ENCODE measurements at regions not wholly inside any gene's neighbourhood (a gene's known extent, or its start where the extent isn't known, plus 50 kb on each side); places are given as distances from the start of the nearest gene placed in this dataset.
"Not testable (repeated sequence)": the region's sequence is repeated elsewhere in the genome, so short reads cannot be mapped to it uniquely, and the experiment has no call there.

DNA sequence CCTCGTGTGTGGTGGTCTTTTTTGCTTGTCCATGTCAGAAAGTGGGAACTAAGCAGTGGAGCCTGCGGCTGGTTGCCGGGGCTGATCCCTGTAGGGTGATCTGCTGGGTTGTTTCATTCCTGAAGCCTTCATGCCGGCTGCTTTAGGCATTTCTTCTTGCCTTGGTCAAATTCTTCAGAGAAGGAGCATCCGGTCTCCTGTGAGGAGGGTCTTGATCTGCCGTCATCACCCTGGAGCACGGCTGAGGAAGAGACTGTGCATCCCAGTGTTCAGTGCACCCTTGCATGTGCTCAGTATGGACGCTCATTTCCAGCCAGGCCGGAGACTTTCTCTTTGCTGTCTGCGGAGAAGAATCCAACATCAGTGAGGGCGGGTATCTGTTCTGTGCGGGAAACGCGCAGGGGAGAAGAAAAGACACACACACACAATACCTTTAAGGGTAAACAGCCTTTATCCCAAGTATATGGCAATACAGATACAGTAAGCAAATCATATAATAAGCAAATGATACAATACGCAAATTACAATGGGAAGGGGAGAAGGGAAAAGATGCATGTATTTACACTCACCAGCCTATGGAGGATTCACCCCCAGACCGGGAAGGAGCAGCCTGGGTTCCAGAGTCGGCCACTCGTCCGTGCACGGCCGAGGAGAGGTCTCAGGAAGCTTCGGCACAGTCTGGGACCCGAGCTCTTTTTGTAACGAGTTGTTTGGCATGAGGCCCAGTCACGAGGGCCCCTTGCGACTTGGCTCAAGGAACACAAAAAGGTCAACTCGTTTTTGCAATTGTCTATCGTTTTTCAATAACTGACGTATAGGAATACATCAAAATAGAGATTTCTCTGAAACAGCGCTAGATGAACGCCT, 1366.8 kb upstream of the TMEM132C start:
- no peak for DNase-seq

DNA sequence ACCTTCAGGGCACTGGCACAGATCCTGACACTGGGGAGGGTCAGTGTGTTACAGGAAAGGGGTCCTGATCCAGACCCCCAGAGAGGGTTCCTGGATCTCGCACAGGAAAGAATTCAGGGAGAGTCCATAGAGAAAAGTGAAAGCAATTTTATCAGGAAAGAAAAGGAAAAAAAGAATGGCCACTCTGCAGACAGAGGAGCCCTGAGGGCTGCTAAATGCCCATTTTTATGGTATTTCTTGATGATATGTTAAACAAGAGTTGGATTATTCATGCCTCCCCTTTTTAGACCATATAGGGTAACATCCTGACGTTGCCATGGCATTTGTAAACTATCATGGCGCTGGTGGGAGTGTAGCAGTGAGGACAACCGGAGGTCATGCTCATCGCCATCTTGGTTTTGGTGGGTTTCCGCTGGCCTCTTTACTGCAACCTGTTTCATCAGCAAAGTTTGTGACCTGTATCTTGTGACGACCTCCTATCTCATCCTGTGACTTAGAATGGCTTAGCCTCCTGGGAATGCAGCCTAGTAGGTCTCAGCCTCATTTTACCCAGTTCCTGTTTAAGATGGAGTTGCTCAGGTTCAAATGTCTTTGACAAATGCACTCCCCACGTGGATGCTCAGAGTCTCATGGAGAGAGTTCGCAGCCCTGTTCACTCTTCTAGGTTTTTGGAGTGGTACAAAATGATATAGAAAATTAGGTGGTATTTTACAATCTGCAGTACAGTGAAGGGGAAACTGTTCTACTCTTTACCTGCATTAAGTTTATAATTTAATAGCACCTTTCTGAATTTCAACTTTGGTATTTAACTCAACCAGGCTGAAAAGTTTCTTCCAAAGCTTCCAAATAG, 1363.7 kb upstream of the TMEM132C start:
- DNase-seq, result no peak

DNA sequence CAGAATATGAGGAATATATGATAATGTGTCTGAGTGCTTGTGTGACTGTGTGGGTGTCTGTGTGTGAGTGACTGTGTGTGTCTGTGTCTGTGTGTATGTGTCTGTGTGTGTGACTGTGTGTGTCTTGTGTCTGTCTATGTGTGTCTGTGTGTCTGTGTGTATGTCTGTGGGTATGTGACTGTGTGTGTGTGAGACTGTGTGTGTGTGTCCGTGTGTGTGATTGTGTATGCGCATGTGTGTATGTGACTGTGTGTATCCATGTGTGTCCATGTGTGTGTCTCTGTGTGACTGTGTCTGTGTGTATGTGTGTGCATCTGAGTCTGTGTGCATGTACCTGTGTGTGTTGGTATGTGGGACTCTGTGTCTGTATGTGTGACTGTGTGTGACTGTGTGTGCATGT, 1361.2 kb upstream of the TMEM132C start:
- DNase-seq, result no peak

DNA sequence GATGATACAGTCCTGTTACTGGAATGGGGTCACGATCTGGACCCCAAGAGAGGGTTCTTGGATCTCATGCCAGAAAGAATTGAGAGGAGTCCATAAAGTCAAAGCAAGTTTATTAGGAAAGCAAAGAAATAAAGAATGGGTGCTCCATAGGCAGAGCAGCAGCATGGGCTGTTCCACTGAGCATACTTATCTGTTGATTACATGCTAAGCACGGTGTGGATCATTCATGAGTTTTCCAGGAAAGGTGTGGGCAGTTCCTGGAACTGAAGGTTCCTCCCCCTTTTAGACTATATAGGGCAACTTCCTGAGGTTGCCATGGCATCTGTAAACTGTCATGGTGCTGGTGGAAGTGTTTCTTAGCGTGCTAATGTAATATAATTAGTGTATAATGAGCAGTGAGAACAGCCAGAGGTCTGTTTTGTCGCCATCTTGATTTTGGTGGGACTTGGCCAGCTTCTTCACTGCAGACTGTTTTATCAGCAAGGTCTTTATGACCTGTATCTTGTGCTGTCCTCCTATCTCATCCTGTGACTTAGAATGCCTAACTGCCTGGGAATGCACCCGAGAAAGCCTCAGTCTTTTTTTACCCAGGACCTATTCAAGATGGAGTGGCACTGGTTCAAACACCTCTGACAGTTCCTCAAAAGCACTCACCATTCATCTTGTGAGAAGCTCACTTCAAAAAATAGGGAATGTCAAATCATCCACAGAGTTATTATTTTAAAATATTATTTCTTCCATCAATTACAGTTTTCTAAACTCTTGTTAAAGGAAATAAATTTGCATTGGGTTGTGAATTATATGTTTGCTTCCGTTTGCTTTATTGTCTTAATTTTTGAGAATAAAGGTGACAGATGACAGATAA, 1358.8 kb upstream of the TMEM132C start:
- no peak for DNase-seq

DNA sequence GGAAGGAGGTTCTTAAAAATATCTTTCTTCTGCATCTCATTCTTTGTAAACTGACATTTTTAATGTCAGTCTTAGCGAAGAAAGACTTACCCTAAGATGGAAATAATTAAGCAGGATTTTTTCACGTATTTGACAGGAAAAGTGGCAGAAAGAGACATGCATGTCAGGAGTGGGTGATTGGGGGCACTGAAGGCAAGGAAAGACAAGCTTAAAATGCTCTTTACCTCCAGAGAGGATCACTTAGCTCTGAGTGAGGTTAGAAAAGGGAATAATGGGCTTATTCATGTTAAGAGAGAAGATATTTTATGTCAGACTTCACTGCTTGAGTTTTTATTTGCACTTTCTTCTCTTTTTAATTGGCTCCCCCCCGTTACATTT, 1358.2 kb upstream of the TMEM132C start:
- no peak for DNase-seq

DNA sequence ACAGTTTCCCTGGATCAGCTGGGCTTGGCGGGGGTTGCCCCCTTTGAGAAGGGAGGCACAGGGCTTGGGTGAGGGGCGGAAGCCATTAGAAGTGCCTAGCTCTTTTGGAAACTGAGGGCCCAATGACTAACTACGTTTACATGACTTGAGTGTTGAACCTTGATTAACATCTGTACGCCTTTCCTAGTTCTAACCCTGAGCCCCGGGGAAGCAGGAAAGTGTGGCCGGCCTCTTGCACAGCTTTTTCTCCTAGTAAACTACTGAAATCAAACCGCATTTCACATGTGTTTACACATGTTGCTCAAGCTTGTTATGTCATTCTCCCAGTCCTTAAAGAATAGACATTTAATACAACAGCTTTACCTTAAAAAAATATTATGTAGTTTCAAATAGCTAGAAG, 1356.4 kb upstream of the TMEM132C start:
- DNase-seq, result no peak

DNA sequence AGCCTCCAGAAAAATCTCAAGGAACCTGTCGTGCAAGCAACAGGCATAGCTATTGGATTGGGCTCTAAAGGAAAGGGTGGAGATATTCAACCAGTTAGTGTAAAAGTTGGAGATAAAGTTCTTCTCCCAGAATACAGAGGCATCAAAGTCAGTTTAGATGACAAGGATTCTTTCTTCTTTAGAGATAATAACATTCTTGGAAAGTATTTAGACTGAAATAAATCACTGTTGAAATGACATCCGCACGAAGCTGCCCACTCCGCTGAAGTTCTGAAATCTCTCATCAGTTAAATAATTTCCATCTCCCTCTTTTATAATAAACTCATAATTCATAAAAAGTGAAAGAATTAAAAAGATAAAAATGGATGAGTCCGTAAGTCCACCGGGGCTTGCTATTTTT, 1354.9 kb upstream of the TMEM132C start:
- no peak for DNase-seq

DNA sequence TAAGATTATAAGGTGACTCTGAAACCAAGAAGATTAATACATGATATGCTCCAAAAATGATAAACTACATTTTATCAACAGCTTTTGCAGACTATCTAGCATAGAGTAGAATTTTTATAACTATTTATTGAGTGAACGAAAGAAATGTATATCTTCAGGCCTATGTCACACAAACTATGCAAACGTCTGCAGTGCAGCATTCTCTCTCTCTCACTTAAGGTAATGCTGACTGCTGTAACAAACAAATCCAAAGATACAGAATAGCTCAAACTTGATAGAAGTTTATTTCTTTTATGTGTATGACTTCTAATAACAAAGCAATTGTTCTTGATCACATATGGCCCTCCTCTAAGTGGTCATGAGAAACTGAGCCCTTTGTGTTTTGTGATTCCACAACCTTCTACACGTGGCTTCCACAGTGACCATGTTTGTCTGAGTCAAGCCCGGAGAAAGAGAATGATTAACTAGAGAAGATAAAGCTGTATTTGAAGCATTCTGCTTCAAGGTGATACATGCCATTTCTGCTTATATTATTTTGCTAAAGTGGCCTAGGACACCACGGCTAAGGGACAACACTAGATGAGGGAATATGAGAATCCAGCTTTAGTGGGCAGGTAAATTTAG, 1352.7 kb upstream of the TMEM132C start:
- DNase-seq, result no peak

DNA sequence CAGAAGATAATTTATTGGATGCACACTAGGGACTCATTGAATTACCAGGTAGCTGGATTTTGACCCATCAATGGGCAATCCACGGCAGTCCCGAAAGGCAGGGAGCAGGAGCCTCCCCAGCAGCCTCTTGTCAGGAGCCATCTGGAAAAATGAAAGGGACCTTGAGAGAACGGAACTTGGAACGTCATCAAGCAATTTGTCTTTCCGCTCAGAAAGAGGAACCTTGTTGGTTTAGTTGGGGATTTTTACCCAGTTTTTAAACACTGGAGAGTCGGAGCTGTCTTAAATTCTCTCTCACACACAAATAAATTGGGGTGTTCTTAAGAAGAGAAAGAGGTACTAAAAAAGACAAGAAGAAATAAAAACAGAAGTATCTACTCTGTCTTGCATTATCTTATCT, 1351.7 kb upstream of the TMEM132C start:
- DNase-seq, result no peak

DNA sequence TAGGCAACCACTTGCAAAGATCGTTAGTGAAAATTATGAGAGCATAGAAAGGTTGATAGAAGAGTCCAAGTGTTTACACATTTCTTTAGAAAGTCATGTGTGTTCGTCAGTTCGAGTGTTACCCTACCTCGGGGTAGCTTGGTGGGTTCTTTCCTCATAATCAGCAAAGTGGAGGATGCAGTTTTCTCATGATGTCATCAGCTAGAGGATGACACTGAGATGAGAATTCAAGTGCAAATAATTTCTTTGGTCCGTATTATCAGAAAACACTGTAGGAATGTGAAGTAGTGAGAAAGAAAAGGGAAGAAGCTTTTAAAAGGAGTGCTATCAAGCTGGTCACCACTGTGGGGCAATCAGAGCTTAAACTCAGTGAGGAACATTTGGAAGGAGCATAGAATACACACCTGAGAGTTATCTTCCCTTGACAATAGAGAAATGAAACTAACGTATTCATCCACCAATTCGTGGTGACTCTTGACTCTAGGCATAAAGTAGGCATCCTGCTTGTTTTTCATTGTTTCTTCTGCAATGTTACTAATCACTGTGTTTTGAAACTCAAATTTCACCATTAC, 1340.9 kb upstream of the TMEM132C start:
- DNase-seq, result no peak

DNA sequence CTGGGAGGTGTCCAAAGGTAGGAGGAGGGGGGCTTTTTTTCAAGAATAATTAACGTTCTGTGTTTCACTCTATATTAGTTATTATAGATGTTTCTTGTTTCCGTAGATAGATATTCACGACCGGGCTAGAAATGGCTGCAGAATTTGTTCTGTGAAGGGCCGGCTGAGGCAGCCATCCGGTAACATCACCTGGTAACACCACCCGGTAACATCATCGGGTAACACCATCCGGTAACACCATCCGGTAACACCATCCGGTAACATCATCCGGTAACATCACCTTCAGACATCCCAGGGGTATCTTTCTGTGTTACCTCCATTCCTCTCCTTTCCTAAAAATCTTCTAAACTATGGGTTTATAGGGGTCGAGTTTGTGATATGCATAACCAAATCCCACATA, 1336.7 kb upstream of the TMEM132C start:
- DNase-seq, result no peak

DNA sequence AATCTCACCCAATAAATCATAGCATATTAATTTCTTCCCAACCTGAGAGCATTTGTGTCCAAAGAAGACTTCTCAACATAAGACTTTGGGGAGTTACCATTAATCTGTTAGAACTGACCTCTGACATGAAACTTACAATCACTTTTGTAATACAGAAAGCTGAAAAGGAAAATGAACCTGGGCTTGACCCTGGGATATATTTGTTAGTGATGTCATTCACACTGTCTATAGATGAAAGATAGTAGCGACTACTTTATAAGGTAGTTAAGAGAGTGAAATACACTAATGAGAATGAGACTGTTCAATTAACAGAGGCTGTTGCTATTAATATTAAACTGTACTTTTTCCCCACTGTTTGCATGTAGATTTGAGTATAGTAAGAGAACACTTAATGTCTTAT, 1334.8 kb upstream of the TMEM132C start:
- no peak for DNase-seq

DNA sequence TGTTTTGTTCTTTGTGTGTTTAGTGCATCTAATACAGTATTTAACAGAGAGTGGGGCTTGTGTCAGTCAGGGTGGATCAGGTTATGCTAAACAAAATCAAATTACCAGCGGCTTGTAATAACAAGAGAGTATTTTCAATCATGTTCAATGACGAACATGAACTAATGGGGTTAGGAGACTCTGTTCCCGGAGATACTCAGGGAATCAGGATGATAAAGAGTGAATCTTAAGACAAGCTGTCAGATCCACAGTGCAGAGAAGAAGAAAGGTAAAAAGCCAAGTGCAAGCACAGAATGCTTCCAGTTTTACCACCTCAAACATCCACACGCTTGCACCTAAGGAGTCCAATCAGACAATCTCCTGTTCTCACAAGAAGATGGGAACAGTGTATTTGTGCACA, 1331.5 kb upstream of the TMEM132C start:
- DNase-seq, result no peak

DNA sequence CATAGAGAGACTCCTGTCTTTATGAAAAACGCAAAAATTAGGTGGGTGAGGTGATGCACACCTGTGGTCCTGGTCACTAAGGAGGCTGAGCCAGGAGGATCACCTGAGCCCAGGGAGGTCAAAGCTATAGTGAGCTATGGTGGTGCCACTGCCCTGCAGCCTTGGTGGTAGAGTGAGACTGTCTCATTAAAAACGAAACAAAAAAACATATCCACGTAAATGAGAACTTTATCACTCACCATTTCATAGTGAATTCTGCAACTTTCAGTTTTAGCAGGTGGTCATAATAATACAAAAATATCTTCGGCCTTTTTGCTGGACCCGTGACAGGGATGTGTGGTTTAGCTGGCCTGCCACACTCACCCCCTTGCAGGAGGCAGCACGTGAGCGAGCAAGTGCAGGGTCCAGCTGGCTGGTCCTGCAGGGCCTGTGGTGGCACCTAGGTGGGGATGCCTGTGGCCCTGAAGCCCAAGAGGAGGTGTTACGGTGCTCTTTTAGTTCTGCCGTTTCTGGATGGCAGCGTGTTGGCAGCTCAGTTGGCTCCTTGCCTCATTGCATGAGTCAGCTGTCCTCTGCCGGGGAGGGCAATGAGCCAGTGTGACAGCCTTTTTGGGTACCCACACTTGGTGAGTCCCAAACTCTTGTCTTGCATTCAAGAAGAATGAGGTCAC, 1330.7 kb upstream of the TMEM132C start:
- no peak for DNase-seq

DNA sequence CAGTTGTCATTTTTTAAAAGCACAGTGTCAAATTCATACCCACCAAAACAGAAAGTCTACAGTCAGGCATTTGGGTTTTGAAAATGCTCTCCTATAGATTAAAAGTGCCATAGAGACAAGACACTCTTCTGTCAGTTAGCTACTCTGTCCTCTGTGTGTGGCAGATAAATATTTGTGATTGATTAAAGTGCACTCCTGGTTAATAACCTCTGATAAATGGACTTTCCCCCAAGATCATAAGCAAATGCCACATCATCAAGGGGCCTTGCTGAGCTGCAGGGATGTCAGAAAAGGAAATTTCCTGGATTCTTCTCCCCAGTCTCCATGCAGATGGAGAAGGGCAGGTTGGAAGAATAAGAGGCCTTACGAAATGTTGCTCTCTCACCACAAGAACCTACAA, 1329.5 kb upstream of the TMEM132C start:
- DNase-seq, result no peak

DNA sequence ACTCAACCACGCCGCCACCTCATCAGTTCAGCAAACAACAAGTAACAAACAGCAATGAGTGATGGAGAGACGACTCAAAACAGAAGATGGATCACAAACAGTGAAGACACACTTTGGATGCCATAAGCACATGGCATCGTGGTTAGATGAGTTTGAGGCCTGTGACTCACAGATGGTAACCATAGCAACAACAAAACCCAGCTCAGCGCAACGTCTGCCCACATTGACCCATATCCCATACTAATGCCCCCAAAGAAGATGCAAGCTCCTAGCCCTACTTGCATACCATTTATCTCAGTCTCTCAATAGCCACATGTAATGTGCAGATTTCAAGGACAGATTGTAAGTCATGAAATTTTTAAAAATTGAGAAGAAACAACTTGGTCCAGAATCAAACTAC, 1322.3 kb upstream of the TMEM132C start:
- DNase-seq, result no peak

DNA sequence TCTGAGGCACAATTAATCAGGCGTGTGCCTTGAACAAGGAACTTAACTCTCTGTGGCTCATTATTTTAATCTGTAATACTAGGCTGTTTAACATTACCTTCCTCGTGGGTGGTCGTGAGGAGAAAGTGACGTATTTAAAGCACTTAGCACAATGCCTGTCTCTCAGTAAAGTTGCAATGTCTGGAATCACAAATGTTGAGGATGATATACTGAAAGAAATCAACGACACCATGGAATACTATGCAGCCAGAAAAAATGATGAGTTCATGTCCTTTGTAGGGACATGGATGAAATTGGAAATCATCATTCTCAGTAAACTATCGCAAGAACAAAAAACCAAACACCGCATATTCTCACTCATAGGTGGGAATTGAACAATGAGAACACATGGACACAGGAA, 1320.0 kb upstream of the TMEM132C start:
- not testable (repeated sequence) for DNase-seq

DNA sequence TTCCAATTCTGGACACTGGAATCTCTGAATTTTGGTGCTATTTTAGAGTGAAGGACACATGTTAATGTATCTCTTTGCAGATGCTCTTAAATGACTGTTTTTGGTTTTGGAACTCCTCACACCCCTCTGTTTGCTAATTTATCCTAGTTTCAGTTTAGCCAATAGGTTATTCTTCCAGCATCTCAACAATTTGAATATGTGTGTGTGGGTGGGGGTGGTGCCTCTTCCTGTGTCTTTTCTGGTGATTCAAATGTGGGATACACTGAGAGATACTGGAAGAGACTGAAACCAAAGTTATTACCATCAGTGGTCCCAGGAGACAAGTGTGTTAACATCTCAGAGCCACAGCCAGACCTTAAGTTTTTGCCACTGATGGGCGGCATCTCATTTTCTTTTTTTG, 1317.4 kb upstream of the TMEM132C start:
- no peak for DNase-seq

DNA sequence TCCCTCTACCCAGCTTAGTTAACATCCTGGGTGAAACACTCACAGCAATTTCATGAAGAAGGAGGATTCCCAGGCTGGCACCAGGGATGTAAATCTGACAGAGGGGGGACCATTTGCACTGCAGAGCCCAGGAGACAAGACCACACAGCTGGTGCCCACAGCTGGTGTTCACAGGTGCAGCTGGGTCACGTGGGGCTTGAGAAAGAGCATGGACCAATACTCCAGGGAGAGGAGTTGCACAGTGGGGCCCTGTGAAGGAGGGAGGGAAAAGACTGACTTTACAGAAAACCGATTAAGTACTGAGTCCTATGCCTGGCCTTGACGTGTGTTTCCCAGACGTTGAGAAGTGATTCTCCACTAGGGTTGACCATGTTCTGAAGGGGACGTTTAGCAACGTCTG, 1316.7 kb upstream of the TMEM132C start:
- no peak for DNase-seq

DNA sequence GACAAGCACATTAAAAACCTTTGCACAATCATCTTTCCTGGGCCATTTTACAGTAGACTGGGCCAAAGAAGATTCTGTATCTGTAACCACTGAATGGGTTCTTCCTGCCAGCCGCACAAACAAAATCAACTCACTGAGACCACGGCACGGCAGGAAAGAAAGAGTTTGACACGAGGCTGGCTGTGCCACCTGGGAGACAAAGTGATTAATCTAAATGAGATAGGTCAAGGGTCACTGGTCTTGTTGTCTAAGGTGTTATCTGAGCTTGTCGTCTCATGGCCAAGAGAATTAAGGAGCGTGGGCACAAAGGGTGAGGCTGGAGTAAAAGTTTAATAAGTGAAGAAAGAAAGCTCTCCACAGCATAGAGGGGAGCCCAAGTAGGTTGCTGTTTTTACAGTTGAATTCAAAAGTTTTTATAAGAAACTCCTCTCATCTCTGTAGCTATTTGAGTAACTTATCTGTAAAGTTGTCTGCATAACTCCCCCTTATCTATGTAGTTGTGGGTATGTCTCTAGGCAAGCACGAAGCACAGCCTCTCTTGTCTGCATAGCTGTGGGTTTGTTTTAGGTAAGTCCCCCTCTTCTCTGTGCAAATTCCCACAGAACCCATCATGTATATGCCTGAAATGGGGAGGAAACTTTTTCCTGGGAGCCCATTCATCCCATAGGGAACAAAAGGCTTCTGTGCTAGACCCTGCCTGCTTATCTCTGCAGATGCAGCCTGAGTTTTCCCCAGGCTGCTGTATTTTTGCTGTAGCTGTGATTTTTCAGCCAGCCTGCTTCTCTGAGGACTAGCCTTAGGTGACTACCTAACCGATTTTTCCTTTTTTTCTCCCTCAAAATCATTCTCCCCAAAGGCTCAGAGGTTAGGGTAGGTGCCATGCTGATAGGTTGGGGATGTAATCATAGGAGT, 1314.6 kb upstream of the TMEM132C start:
- no peak for DNase-seq
